ENCODE measurements at regions not wholly inside any gene's neighbourhood (a gene's known extent, or its start where the extent isn't known, plus 50 kb on each side); places are given as distances from the start of the nearest gene placed in this dataset.

- Histone ChIP-seq H3K4me1 (ENCODE audit: control insufficient read depth in 2 of 3, insufficient read depth in 2 of 3, low read depth in 1 of 3, low read length in 3 of 3) (no peaks in the 10 kb centered on the region), H3K36me3 (ENCODE audit: control insufficient read depth in 2 of 3, insufficient read depth in 3 of 3, low read length in 3 of 3) (no peaks in the 10 kb centered on the region), H3K4me3 (ENCODE audit: low read length in 3 of 3) (no peak overlapping the region), H3K9ac (ENCODE audit: low read length in 3 of 3) (no peak overlapping the region), H3K27ac (ENCODE audit: low read depth in 2 of 2, low read length in 2 of 2) (no peak overlapping the region), H3K9me3 (ENCODE audit: control insufficient read depth in 2 of 3, insufficient read depth in 1 of 3, low read length in 3 of 3) (no peaks in the 10 kb centered on the region), H3K27me3 (ENCODE audit: control insufficient read depth, insufficient read depth, low read length) (peaks cover 3% of the 10 kb centered on the region)
- DNase-seq (peak in 1 of 5 donors; percentile 26), FAIRE-seq (no peak)
- no peak for TF ChIP-seq CTCF (IDR thresholded peaks at IDR 0.05; ENCODE audit: borderline replicate concordance, extremely low read depth, insufficient read depth)
- intact Hi-C loops (cut with DNase I) = no loop called here
Observed at GRCh38 chr13:111897846-111898215, 169.1 kb upstream of the SOX1 start.

GRCh38 chr13:111898956-111899713 is 167.8 kb upstream of the SOX1 start:
- no peak overlapping the region for H3K27ac ChIP-seq (ENCODE audit: low read depth in 2 of 2, low read length in 2 of 2)
- intact Hi-C loops (cut with DNase I) = no loop called here
- no peaks in the 10 kb centered on the region for H3K36me3 ChIP-seq (ENCODE audit: control insufficient read depth in 2 of 3, insufficient read depth in 3 of 3, low read length in 3 of 3)
- H3K9ac ChIP-seq (ENCODE audit: low read length in 3 of 3) = no peak overlapping the region
- H3K27me3 ChIP-seq (ENCODE audit: control insufficient read depth, insufficient read depth, low read length) = no peaks in the 10 kb centered on the region
- DNase-seq (peak in 1 of 5 donors; percentile 57), FAIRE-seq (no peak)
- no peaks in the 10 kb centered on the region for H3K9me3 ChIP-seq (ENCODE audit: control insufficient read depth in 2 of 3, insufficient read depth in 1 of 3, low read length in 3 of 3)
- no peak for TF ChIP-seq CTCF (IDR thresholded peaks at IDR 0.05; ENCODE audit: borderline replicate concordance, extremely low read depth, insufficient read depth)
- H3K4me1 ChIP-seq (ENCODE audit: control insufficient read depth in 2 of 3, insufficient read depth in 2 of 3, low read depth in 1 of 3, low read length in 3 of 3) = no peaks in the 10 kb centered on the region
- no peak overlapping the region for H3K4me3 ChIP-seq (ENCODE audit: low read length in 3 of 3)

GRCh38 chr13:111899714-111900389 is 167.1 kb upstream of the SOX1 start:
- Histone ChIP-seq H3K9me3 (ENCODE audit: control insufficient read depth in 2 of 3, insufficient read depth in 1 of 3, low read length in 3 of 3) (no peaks in the 10 kb centered on the region), H3K4me3 (ENCODE audit: low read length in 3 of 3) (no peak overlapping the region), H3K27ac (ENCODE audit: low read depth in 2 of 2, low read length in 2 of 2) (no peak overlapping the region), H3K36me3 (ENCODE audit: control insufficient read depth in 2 of 3, insufficient read depth in 3 of 3, low read length in 3 of 3) (no peaks in the 10 kb centered on the region), H3K4me1 (ENCODE audit: control insufficient read depth in 2 of 3, insufficient read depth in 2 of 3, low read depth in 1 of 3, low read length in 3 of 3) (no peaks in the 10 kb centered on the region), H3K27me3 (ENCODE audit: control insufficient read depth, insufficient read depth, low read length) (no peaks in the 10 kb centered on the region), H3K9ac (ENCODE audit: low read length in 3 of 3) (no peak overlapping the region)
- FAIRE-seq = no peak
- DNase-seq = no peak
- no peak for TF ChIP-seq CTCF (IDR thresholded peaks at IDR 0.05; ENCODE audit: borderline replicate concordance, extremely low read depth, insufficient read depth)
- intact Hi-C loops (cut with DNase I) = no loop called here

Measured in kidney (tissue), 13 donors.